Lower leg skin (tissue), 3 donors: ENCODE measurements at regions not wholly inside any gene's neighbourhood (a gene's known extent, or its start where the extent isn't known, plus 50 kb on each side); places are given as distances from the start of the nearest gene placed in this dataset.

Experiments
- CTCF ChIP-seq, 3 donors: fragments of 450-650 bp; IDR thresholded peaks; one replicate each; pipeline ENCODE4 v1.5.1; 2016; ENCODE audit warnings: antibody characterized with exemption in 3 of 3, mild to moderate bottlenecking in 3 of 3, moderate library complexity in 2 of 3
- POLR2A ChIP-seq, 2 donors: fragments of 450-650 bp; IDR thresholded peaks; one replicate each; pipeline ENCODE4 v1.6.1; 2016 to 2017; ENCODE audit warnings: antibody characterized with exemption in 2 of 2, mild to moderate bottlenecking in 1 of 2, moderate library complexity in 1 of 2

DNA sequence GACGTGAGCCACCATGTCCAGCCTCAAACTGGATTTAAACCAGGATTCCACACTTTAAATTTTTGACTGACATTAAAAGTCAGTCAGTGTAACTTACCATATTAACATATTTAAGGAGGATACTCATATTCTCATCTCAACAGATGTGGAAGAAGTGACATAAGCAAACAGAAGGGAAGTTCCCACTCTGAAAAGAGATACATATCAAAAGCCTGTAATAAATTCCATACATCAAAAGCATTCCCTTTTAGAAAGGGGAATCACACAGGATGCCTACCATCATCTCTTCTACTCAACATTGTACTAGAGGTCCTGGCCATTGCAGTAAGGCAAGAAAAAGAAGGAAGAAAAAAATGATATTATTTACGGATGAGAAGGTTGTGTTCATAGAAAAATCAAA lies 618.2 kb upstream of the DIPK2B start:
- TF ChIP-seq CTCF (IDR thresholded peaks at IDR 0.05) (no peak), POLR2A (IDR thresholded peaks at IDR 0.05) (no peak)
